Endothelial cell of umbilical vein (primary cell): ENCODE measurements at regions not wholly inside any gene's neighbourhood (a gene's known extent, or its start where the extent isn't known, plus 50 kb on each side); places are given as distances from the start of the nearest gene placed in this dataset.

Experiments used
- BruUV-seq: library from RNA; stranded (reverse); fragments of 400-500 nt; replicated peaks from 2 replicates; lab custom pipeline; 2021; lab: Mats Ljungman, UMichigan
- CTCF ChIA-PET: fragments of 300-600, 350-600 bp; sonication (Branson Sonifier 250); formaldehyde crosslinking; loops from one replicate; lab custom pipeline; 2021; ENCODE audit warnings: antibody characterized with exemption, inconsistent platforms; lab: Charles Lee
- POLR2A ChIA-PET: fragments of 300-600, 350-600 bp; sonication (Branson Sonifier 250); formaldehyde crosslinking; loops from one replicate; lab custom pipeline; 2021; ENCODE audit warnings: antibody characterized with exemption, inconsistent platforms; lab: Charles Lee
- DNase-seq: peaks from one replicate; pipeline ENCODE4 v3.0.0-alpha.2; 2011; ENCODE audit warnings: low read depth, low spot score
- FAIRE-seq: peaks from 2 replicates; lab custom pipeline; 2011; peaks lifted over from hg19 to GRCh38; lab: Jason Lieb, UNC
- H2AFZ ChIP-seq: 2 replicates; pipeline ENCODE4 v1.6.0; 2012; ENCODE audit warnings: low read depth, low read length, control low read depth, inconsistent platforms
- H3K27ac ChIP-seq: 2 replicates; pipeline ENCODE4 v1.5.1; 2011; ENCODE audit warnings: low read depth, mild to moderate bottlenecking, control low read depth, low read length, moderate library complexity; ENCODE audit not compliant: insufficient read depth
- H3K27me3 ChIP-seq, 2 experiments: 2 replicates each; pipeline versions ENCODE4 v1.6.0 to v1.6.1; 2011; ENCODE audit warnings: low read length in 2 of 2, mixed read lengths in 1 of 2; ENCODE audit not compliant: control insufficient read depth in 2 of 2, insufficient read depth in 2 of 2
- H3K36me3 ChIP-seq, 2 experiments: 2 replicates in 1 of 2; 3 replicates in 1 of 2; pipeline ENCODE4 v1.5.1; 2011; ENCODE audit warnings: low read length in 2 of 2, mild to moderate bottlenecking in 1 of 2, moderate library complexity in 1 of 2; ENCODE audit not compliant: control insufficient read depth in 2 of 2, insufficient read depth in 2 of 2; ENCODE audit errors: extremely low read depth in 1 of 2
- H3K4me1 ChIP-seq: 3 replicates; pipeline ENCODE4 v1.5.1; 2011; ENCODE audit warnings: mild to moderate bottlenecking, low read length; ENCODE audit not compliant: control insufficient read depth, insufficient read depth; ENCODE audit errors: extremely low read depth
- H3K4me2 ChIP-seq: 2 replicates; pipeline ENCODE4 v1.6.1; 2011; ENCODE audit warnings: low read length, control low read depth, mixed read lengths; ENCODE audit not compliant: insufficient read depth
- H3K4me3 ChIP-seq, 3 experiments: fragments of 200-600 bp in 1 of 3; sonication (generic), shearing (Covaris generic) in 1 of 3; replicated peaks in 1 of 3; 2 replicates each; pipeline ENCODE4 v1.5.1; 2011 to 2016; ENCODE audit warnings: control low read depth in 3 of 3, low read length in 3 of 3, mild to moderate bottlenecking in 2 of 3, inconsistent platforms in 1 of 3, low read depth in 1 of 3, moderate library complexity in 1 of 3; ENCODE audit not compliant: insufficient read depth in 1 of 3
- H3K79me2 ChIP-seq: 2 replicates; pipeline ENCODE4 v1.6.0; 2012; ENCODE audit warnings: low read length, inconsistent platforms; ENCODE audit not compliant: control insufficient read depth, insufficient read depth
- H3K9ac ChIP-seq: replicated peaks from 2 replicates; pipeline ENCODE3; 2011; ENCODE audit warnings: low read length, control low read depth; ENCODE audit not compliant: insufficient read depth; ENCODE audit errors: extremely low read depth
- H3K9me1 ChIP-seq: replicated peaks from 3 replicates; pipeline ENCODE4 v1.6.0; 2011; ENCODE audit warnings: mild to moderate bottlenecking, low read length; ENCODE audit not compliant: control insufficient read depth, insufficient read depth; ENCODE audit errors: extremely low read depth
- H3K9me3 ChIP-seq: replicated peaks from 2 replicates; pipeline ENCODE4 v1.5.1; 2012; ENCODE audit warnings: low read length, inconsistent platforms; ENCODE audit not compliant: control insufficient read depth, insufficient read depth
- H4K20me1 ChIP-seq: replicated peaks from 2 replicates; pipeline ENCODE3; 2011; ENCODE audit warnings: mild to moderate bottlenecking, low read length; ENCODE audit not compliant: control insufficient read depth, insufficient read depth; ENCODE audit errors: extremely low read depth
- EZH2 ChIP-seq: IDR thresholded peaks from 2 replicates; pipeline ENCODE4 v1.6.1; 2012; ENCODE audit warnings: borderline replicate concordance, low read depth, mild to moderate bottlenecking, moderate library complexity, low read length, inconsistent platforms; ENCODE audit not compliant: severe bottlenecking
- FOS ChIP-seq: IDR thresholded peaks from 2 replicates; pipeline ENCODE4 v1.6.1; 2011; ENCODE audit warnings: mild to moderate bottlenecking, low read length, moderate library complexity, borderline replicate concordance; ENCODE audit not compliant: insufficient read depth
- GATA2 ChIP-seq: IDR thresholded peaks from 2 replicates; pipeline ENCODE4 v1.7.0; 2011; ENCODE audit warnings: low read depth, mild to moderate bottlenecking, moderate library complexity, mixed read lengths, low read length; ENCODE audit not compliant: insufficient read length, insufficient read depth
- JUN ChIP-seq: IDR thresholded peaks from 2 replicates; pipeline ENCODE4 v1.6.1; 2011; ENCODE audit warnings: borderline replicate concordance, low read depth; ENCODE audit not compliant: insufficient read length, insufficient read depth
- MAX ChIP-seq: IDR thresholded peaks from 2 replicates; pipeline ENCODE4 v1.6.1; 2011; ENCODE audit not compliant: insufficient read depth, insufficient read length
- MYC ChIP-seq: IDR thresholded peaks from one replicate; pipeline ENCODE4 v1.6.1; 2011; ENCODE audit warnings: mild to moderate bottlenecking, low read depth, low read length
- POLR2A ChIP-seq: IDR thresholded peaks from 2 replicates; pipeline ENCODE4 v1.6.1; 2012; ENCODE audit warnings: low read depth, mild to moderate bottlenecking, control low read depth, low read length
- POLR2AphosphoS5 ChIP-seq: IDR thresholded peaks from 2 replicates; pipeline ENCODE4 v1.6.1; 2012; ENCODE audit warnings: low read depth, mild to moderate bottlenecking, control low read depth, low read length, moderate library complexity; ENCODE audit not compliant: insufficient read depth
- dilution Hi-C: fragments of 300-500 bp; cut with MboI; formaldehyde crosslinking; loops from one replicate; pipeline ENCODE4 v1.15.0; 2019; ENCODE audit warnings: low sequenced_read_pairs; ENCODE audit not compliant: extremely low pct_ligation_motif_present
- intact Hi-C: fragments of 100-400 bp; cut with micrococcal nuclease; formaldehyde crosslinking; loops from one replicate; pipeline ENCODE4 v1.10.0; 2022
- TF ChIP-seq, protein P1 (sequence below), 2 donors: IDR thresholded peaks; 1 replicate in 1 of 2; 2 replicates in 1 of 2; pipeline ENCODE4 v1.5.1; 2011; ENCODE audit warnings: low read length in 2 of 2, mild to moderate bottlenecking in 2 of 2, moderate library complexity in 2 of 2, control low read depth in 1 of 2, inconsistent platforms in 1 of 2, low read depth in 1 of 2; ENCODE audit not compliant: insufficient read depth in 1 of 2; ENCODE audit errors: extremely low read depth in 1 of 2

GRCh38 chr2:161088658-161089350, 71.4 kb upstream of the TANK start:
- Histone ChIP-seq H3K4me2 (no peak overlapping the region), H3K9ac (no peak overlapping the region), H3K4me1 (peaks cover 23% of the 10 kb centered on the region), H3K9me3 (no peaks in the 10 kb centered on the region), H3K79me2 (no peaks in the 10 kb centered on the region), H2AFZ (no peak overlapping the region), H3K36me3 (no peaks in the 10 kb centered on the region), H3K9me1 (no peaks in the 10 kb centered on the region), H3K4me3 (no peak overlapping the region), H3K27me3 (no peaks in the 10 kb centered on the region), H3K27ac (no peak overlapping the region), H4K20me1 (no peaks in the 10 kb centered on the region)
- no TSS peak for BruUV-seq
- CTCF ChIA-PET = interaction anchor here (1.2 to 4.2 kb wide), 4 partner anchors 8 to 25 kb away, joined by 3 to 16 read pairs (median 5); no protein-coding TSS in a partner anchor
- dilution Hi-C loops = no loop called here
- no peak for TF ChIP-seq GATA2
- TF ChIP-seq, protein P1, sequence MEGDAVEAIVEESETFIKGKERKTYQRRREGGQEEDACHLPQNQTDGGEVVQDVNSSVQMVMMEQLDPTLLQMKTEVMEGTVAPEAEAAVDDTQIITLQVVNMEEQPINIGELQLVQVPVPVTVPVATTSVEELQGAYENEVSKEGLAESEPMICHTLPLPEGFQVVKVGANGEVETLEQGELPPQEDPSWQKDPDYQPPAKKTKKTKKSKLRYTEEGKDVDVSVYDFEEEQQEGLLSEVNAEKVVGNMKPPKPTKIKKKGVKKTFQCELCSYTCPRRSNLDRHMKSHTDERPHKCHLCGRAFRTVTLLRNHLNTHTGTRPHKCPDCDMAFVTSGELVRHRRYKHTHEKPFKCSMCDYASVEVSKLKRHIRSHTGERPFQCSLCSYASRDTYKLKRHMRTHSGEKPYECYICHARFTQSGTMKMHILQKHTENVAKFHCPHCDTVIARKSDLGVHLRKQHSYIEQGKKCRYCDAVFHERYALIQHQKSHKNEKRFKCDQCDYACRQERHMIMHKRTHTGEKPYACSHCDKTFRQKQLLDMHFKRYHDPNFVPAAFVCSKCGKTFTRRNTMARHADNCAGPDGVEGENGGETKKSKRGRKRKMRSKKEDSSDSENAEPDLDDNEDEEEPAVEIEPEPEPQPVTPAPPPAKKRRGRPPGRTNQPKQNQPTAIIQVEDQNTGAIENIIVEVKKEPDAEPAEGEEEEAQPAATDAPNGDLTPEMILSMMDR (IDR thresholded peaks at IDR 0.05; ENCODE audit: extremely low read depth in 1 of 2, insufficient read depth in 1 of 2, low read depth in 1 of 2, low read length in 2 of 2) = no peak
- no peak for TF ChIP-seq FOS
- no peak for TF ChIP-seq EZH2
- TF ChIP-seq POLR2AphosphoS5 = no peak
- TF ChIP-seq POLR2A = no peak
- no peak for TF ChIP-seq MAX
- TF ChIP-seq MYC = no peak
- no peak for TF ChIP-seq JUN
- DNase-seq (no peak), FAIRE-seq (no peak)
- POLR2A ChIA-PET = no interaction called here
- intact Hi-C loops = no loop called here
